SK-N-MC (cell line): ENCODE measurements at regions not wholly inside any gene's neighbourhood (a gene's known extent, or its start where the extent isn't known, plus 50 kb on each side); places are given as distances from the start of the nearest gene placed in this dataset.

Source experiments
- EZH2 ChIP-seq: fragments of 200-600 bp; sonication (generic); IDR thresholded peaks from one replicate; pipeline ENCODE4 v1.6.1; 2017; ENCODE audit warnings: antibody characterized with exemption
- POLR2AphosphoS5 ChIP-seq: IDR thresholded peaks from 2 replicates; pipeline ENCODE4 v1.6.1; 2012; ENCODE audit warnings: mild to moderate bottlenecking, low read depth, low read length, borderline replicate concordance

- TF ChIP-seq EZH2 (no peak), POLR2AphosphoS5 (no peak)
Measured at GRCh38 chr1:47708658-47709018, 270.8 kb downstream of the FOXD2 start.
